ENCODE measurements at regions not wholly inside any gene's neighbourhood (a gene's known extent, or its start where the extent isn't known, plus 50 kb on each side); places are given as distances from the start of the nearest gene placed in this dataset.

DNA sequence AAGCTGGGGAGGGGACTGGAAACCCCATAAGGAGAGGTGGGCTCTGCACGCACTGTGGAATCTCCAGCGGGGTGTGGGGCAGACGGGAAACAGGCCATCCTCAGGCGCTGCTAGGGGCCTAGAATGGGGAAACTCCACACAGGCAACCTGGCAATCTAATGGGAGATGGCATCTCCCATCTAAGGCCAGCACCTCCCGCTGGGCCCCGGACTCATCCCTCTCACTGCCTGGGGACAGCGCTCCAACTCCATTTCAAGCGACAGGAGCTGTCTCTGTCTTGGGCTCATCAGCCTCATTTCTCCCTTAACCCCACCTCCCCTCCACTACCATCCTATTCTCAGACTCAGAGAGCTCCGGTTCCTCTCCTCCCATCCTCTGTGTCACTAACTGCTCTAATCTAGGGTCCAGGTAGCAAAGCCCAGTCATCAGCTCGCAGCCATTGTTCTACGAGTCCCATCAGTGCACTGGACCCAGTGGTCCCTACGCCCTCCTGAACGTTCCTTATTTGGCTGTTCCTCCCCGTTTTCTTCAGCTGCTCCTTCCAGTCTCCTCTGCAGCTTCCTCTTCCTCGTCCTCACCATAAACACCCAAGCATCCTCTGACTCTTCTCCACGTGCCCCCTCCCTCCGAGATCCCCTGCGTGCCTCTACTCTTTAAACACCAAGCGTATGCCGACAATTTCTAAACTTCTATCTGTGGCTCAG lies 93.4 kb upstream of the CASZ1 start:
- TF ChIP-seq YY1 (IDR thresholded peaks at IDR 0.05; ENCODE audit: insufficient read depth, insufficient read length) (no peak), ZNF274 (IDR thresholded peaks at IDR 0.05; ENCODE audit: low read depth, low read length) (no peak), SUZ12 (IDR thresholded peaks at IDR 0.05; ENCODE audit: extremely low read depth, insufficient read depth, insufficient read length) (no peak)

Measured in NT2/D1 (cell line).